GM12864 (cell line): ENCODE measurements at regions not wholly inside any gene's neighbourhood (a gene's known extent, or its start where the extent isn't known, plus 50 kb on each side); places are given as distances from the start of the nearest gene placed in this dataset.

Experiments
- DNase-seq: peaks from one replicate; pipeline ENCODE4 v3.0.0-alpha.2; 2011; ENCODE audit warnings: low read depth
- H3K4me3 ChIP-seq: 2 replicates; pipeline ENCODE4 v1.5.1; 2011; ENCODE audit warnings: mild to moderate bottlenecking, low read depth, low read length, control low read depth
- TF ChIP-seq, protein P1 (sequence below): IDR thresholded peaks from 2 replicates; pipeline ENCODE4 v1.5.1; 2011; ENCODE audit warnings: low read depth, mild to moderate bottlenecking, moderate library complexity, low read length, control low read depth, inconsistent platforms; ENCODE audit errors: missing control alignments

DNA sequence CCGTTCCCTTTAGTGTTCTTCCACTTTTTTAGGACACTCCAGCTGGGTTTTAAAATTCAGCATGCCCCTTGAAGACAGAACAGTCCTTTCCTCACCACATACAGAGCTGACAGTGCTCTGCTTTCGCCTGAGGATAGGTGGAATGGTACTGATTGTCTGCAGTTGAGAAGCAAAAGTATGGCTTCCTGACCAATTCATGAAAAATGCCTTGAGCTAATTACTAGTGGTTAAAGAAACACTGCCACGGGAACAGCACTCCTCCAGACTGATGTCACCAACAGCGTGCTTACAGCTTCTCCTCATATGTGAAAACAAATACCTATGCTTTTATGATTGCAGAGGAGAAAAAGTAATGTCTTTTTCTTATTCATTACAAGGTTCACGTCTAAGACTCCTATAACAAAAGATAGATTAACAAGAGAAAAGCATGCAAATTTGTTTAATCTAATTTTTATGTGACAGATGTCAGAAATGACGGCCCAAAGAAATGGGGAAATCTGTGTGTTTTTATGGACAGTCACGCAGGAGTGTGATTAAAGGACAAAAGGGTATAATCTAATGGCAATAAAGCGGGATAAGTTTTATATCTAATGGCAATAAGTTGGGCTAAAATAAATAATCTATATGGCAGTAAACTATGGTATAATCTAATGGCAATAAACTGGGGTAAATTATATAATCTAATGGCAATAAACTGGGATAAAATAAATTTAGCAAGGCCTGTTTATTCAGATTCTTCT, 123.4 kb upstream of the ARHGAP42 start:
- no peak overlapping the region for H3K4me3 ChIP-seq
- TF ChIP-seq, protein P1, sequence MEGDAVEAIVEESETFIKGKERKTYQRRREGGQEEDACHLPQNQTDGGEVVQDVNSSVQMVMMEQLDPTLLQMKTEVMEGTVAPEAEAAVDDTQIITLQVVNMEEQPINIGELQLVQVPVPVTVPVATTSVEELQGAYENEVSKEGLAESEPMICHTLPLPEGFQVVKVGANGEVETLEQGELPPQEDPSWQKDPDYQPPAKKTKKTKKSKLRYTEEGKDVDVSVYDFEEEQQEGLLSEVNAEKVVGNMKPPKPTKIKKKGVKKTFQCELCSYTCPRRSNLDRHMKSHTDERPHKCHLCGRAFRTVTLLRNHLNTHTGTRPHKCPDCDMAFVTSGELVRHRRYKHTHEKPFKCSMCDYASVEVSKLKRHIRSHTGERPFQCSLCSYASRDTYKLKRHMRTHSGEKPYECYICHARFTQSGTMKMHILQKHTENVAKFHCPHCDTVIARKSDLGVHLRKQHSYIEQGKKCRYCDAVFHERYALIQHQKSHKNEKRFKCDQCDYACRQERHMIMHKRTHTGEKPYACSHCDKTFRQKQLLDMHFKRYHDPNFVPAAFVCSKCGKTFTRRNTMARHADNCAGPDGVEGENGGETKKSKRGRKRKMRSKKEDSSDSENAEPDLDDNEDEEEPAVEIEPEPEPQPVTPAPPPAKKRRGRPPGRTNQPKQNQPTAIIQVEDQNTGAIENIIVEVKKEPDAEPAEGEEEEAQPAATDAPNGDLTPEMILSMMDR = no peak
- no peak for DNase-seq

DNA sequence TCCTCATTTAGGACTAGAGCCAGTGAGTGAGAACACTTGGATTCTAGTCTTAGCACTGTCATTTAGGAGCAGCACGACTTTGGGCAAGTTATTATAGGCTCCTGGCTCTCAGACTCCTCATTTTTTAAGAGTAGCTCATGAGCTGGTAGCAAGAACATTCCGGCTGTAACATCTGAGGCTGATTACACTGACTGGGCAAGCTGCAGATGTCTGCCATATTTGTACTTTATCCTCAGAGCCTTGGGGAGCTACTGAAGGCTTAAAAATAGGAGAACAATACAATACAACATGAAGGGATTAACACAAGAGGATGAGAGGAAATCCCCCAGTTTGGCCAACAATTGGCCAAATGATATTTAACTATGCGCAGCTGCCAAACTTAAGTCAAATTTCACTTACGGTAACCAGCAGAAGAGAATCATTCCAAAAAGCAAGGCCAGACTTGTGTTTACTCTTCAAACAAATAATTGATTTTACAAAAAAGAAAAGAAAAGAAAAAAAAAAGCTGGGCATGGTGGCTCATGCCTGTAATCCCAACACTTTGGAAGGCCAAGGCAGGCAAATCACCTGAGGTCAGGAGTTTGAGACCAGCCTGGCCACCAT, 113.1 kb upstream of the ARHGAP42 start:
- TF ChIP-seq, protein P1 = no peak

GRCh38 chr11:100574894-100575769, 112.0 kb upstream of the ARHGAP42 start:
- DNase-seq = no peak
- TF ChIP-seq, protein P1 = no peak
- H3K4me3 ChIP-seq = no peak overlapping the region

More for the DNA sequence above, 113.1 kb upstream of the ARHGAP42 start:
- H3K4me3 ChIP-seq = no peak overlapping the region
- DNase-seq = no peak

GRCh38 chr11:100575860-100576717, 111.0 kb upstream of the ARHGAP42 start:
- peak; percentile 21 for DNase-seq
- TF ChIP-seq, protein P1 = peak; percentile 64
- H3K4me3 ChIP-seq = no peak overlapping the region

GRCh38 chr11:100576718-100577021, 110.4 kb upstream of the ARHGAP42 start:
- no peak for DNase-seq
- TF ChIP-seq, protein P1 = no peak
- no peak overlapping the region for H3K4me3 ChIP-seq

GRCh38 chr11:100578831-100579311, 108.2 kb upstream of the ARHGAP42 start:
- H3K4me3 ChIP-seq = no peak overlapping the region
- DNase-seq = no peak
- TF ChIP-seq, protein P1 = no peak
